22Rv1 (cell line): ENCODE measurements at regions not wholly inside any gene's neighbourhood (a gene's known extent, or its start where the extent isn't known, plus 50 kb on each side); places are given as distances from the start of the nearest gene placed in this dataset.

Source experiments
- H3K27ac ChIP-seq: fragments of 450-650 bp; 2 replicates; pipeline ENCODE4 v1.5.1; 2017
- CTCF ChIP-seq: fragments of 450-650 bp; IDR thresholded peaks from 2 replicates; pipeline ENCODE4 v1.5.1; 2017; ENCODE audit warnings: mild to moderate bottlenecking
- ZFX ChIP-seq: fragments of 450-650 bp; IDR thresholded peaks from 2 replicates; pipeline ENCODE4 v1.6.1; 2017; ENCODE audit warnings: antibody characterized with exemption, borderline replicate concordance

- TF ChIP-seq ZFX = no peak
- TF ChIP-seq CTCF = no peak
- no peak overlapping the region for H3K27ac ChIP-seq
These were observed 225.6 kb upstream of the IGFBP3 start for GRCh38 chr7:46146454-46147255.

GRCh38 chr7:46145412-46145811 lies 224.3 kb upstream of the IGFBP3 start:
- H3K27ac ChIP-seq = no peak overlapping the region
- TF ChIP-seq CTCF (no peak), ZFX (no peak)

- TF ChIP-seq ZFX (no peak), CTCF (no peak)
These were observed 223.2 kb upstream of the IGFBP3 start for GRCh38 chr7:46143949-46144917.

GRCh38 chr7:46143421-46143820 lies 222.3 kb upstream of the IGFBP3 start:
- no peak overlapping the region for H3K27ac ChIP-seq
- TF ChIP-seq ZFX (no peak), CTCF (no peak)

More at GRCh38 chr7:46143949-46144917, 223.2 kb upstream of the IGFBP3 start:
- H3K27ac ChIP-seq = no peak overlapping the region

- TF ChIP-seq CTCF = no peak
- no peak for TF ChIP-seq ZFX
These were observed 218.0 kb upstream of the IGFBP3 start for GRCh38 chr7:46139079-46139478.

GRCh38 chr7:46137725-46138124 lies 216.7 kb upstream of the IGFBP3 start:
- H3K27ac ChIP-seq = no peak overlapping the region
- TF ChIP-seq ZFX (no peak), CTCF (no peak)

More at GRCh38 chr7:46139079-46139478, 218.0 kb upstream of the IGFBP3 start:
- no peak overlapping the region for H3K27ac ChIP-seq
